ENCODE measurements at regions not wholly inside any gene's neighbourhood (a gene's known extent, or its start where the extent isn't known, plus 50 kb on each side); places are given as distances from the start of the nearest gene placed in this dataset.

- TF ChIP-seq TEAD4 (IDR thresholded peaks at IDR 0.05) (no peak), YY1 (IDR thresholded peaks at IDR 0.05; ENCODE audit: low read depth) (no peak), RAD21 (IDR thresholded peaks at IDR 0.05; ENCODE audit: low read depth) (no peak), EP300 (IDR thresholded peaks at IDR 0.05; ENCODE audit: borderline replicate concordance) (no peak), REST (IDR thresholded peaks at IDR 0.05; ENCODE audit: low read depth) (no peak), TCF12 (IDR thresholded peaks at IDR 0.05; ENCODE audit: low read depth) (no peak), CREB1 (IDR thresholded peaks at IDR 0.05; ENCODE audit: low read depth) (no peak)
- TF ChIP-seq, protein P1, sequence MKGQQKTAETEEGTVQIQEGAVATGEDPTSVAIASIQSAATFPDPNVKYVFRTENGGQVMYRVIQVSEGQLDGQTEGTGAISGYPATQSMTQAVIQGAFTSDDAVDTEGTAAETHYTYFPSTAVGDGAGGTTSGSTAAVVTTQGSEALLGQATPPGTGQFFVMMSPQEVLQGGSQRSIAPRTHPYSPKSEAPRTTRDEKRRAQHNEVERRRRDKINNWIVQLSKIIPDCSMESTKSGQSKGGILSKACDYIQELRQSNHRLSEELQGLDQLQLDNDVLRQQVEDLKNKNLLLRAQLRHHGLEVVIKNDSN (IDR thresholded peaks at IDR 0.05), result no peak
Observed at GRCh38 chr4:34281826-34282225, 1962.5 kb downstream of the ARAP2 start.

GRCh38 chr4:34289489-34289888, 1954.8 kb downstream of the ARAP2 start:
- TF ChIP-seq RAD21 (IDR thresholded peaks at IDR 0.05; ENCODE audit: low read depth) (no peak), NFIC (IDR thresholded peaks at IDR 0.05) (no peak), REST (IDR thresholded peaks at IDR 0.05; ENCODE audit: low read depth) (no peak), YY1 (IDR thresholded peaks at IDR 0.05; ENCODE audit: low read depth) (no peak)

GRCh38 chr4:34289962-34290361, 1954.4 kb downstream of the ARAP2 start:
- no peak for TF ChIP-seq TEAD4 (IDR thresholded peaks at IDR 0.05)
- TF ChIP-seq, protein P2, sequence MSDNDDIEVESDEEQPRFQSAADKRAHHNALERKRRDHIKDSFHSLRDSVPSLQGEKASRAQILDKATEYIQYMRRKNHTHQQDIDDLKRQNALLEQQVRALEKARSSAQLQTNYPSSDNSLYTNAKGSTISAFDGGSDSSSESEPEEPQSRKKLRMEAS (IDR thresholded peaks at IDR 0.05), result no peak
- no peak for TF ChIP-seq FOXM1 (IDR thresholded peaks at IDR 0.05; ENCODE audit: borderline replicate concordance, low read depth)
- TF ChIP-seq YY1 (IDR thresholded peaks at IDR 0.05; ENCODE audit: low read depth), result no peak
- no peak for TF ChIP-seq CEBPB (IDR thresholded peaks at IDR 0.05)
- TF ChIP-seq EGR1 (IDR thresholded peaks at IDR 0.05), result no peak

DNA sequence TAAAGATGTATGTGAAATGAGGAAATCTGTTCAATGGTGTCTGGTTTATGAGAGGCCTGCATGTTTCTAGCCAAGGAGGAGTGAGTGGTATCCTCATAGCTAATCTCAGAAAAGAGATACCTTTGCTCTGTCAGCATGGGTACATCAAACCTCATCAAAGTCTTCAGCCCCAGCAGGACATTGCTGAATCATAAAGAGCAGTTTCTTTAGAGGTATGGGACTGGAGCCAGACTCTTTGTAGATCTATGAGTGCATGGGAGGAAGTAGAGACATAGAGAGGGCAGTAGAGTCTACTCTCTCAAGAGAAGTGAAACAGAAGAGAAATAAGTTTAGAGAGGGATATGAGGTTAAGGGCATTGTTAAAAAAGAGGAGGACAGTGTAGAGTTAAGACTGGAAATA, 1950.9 kb downstream of the ARAP2 start:
- no peak for TF ChIP-seq CREB1 (IDR thresholded peaks at IDR 0.05; ENCODE audit: low read depth)
- no peak for TF ChIP-seq YY1 (IDR thresholded peaks at IDR 0.05; ENCODE audit: low read depth)
- TF ChIP-seq RAD21 (IDR thresholded peaks at IDR 0.05; ENCODE audit: low read depth), result no peak
- TF ChIP-seq, protein P2 (IDR thresholded peaks at IDR 0.05), result no peak
- TF ChIP-seq CEBPB (IDR thresholded peaks at IDR 0.05), result no peak
- TF ChIP-seq FOXM1 (IDR thresholded peaks at IDR 0.05; ENCODE audit: borderline replicate concordance, low read depth), result no peak
- TF ChIP-seq, protein P1 (IDR thresholded peaks at IDR 0.05), result no peak
- TF ChIP-seq ZBTB7A (IDR thresholded peaks at IDR 0.05; ENCODE audit: low read depth), result no peak
- TF ChIP-seq TAF1 (IDR thresholded peaks at IDR 0.05; ENCODE audit: low read depth), result no peak
- no peak for TF ChIP-seq NFIC (IDR thresholded peaks at IDR 0.05)
- no peak for TF ChIP-seq EP300 (IDR thresholded peaks at IDR 0.05; ENCODE audit: borderline replicate concordance)
- TF ChIP-seq TCF12 (IDR thresholded peaks at IDR 0.05; ENCODE audit: low read depth), result no peak
- TF ChIP-seq EGR1 (IDR thresholded peaks at IDR 0.05), result no peak
- no peak for TF ChIP-seq TEAD4 (IDR thresholded peaks at IDR 0.05)
- TF ChIP-seq REST (IDR thresholded peaks at IDR 0.05; ENCODE audit: low read depth), result no peak

- no peak for TF ChIP-seq RAD21 (IDR thresholded peaks at IDR 0.05; ENCODE audit: low read depth)
- TF ChIP-seq ZBTB7A (IDR thresholded peaks at IDR 0.05; ENCODE audit: low read depth), result no peak
- no peak for TF ChIP-seq TAF1 (IDR thresholded peaks at IDR 0.05; ENCODE audit: low read depth)
- TF ChIP-seq CREB1 (IDR thresholded peaks at IDR 0.05; ENCODE audit: low read depth), result no peak
- no peak for TF ChIP-seq YY1 (IDR thresholded peaks at IDR 0.05; ENCODE audit: low read depth)
- TF ChIP-seq REST (IDR thresholded peaks at IDR 0.05; ENCODE audit: low read depth), result no peak
- TF ChIP-seq TEAD4 (IDR thresholded peaks at IDR 0.05), result no peak
- TF ChIP-seq, protein P1 (IDR thresholded peaks at IDR 0.05), result no peak
- TF ChIP-seq TCF12 (IDR thresholded peaks at IDR 0.05; ENCODE audit: low read depth), result no peak
- TF ChIP-seq, protein P2 (IDR thresholded peaks at IDR 0.05), result no peak
- no peak for TF ChIP-seq NFIC (IDR thresholded peaks at IDR 0.05)
- no peak for TF ChIP-seq FOXM1 (IDR thresholded peaks at IDR 0.05; ENCODE audit: borderline replicate concordance, low read depth)
Observed at GRCh38 chr4:34309383-34309906, 1934.9 kb downstream of the ARAP2 start.
